ENCODE measurements at regions not wholly inside any gene's neighbourhood (a gene's known extent, or its start where the extent isn't known, plus 50 kb on each side); places are given as distances from the start of the nearest gene placed in this dataset.
"Not testable (repeated sequence)": the region's sequence is repeated elsewhere in the genome, so short reads cannot be mapped to it uniquely, and the experiment has no call there.

GRCh38 chr6:86423571-86423970 lies 513.8 kb upstream of the HTR1E start:
- DNase-seq (ENCODE audit: low spot score): no peak
- no peak for TF ChIP-seq CTCF (IDR thresholded peaks at IDR 0.05; ENCODE audit: extremely low read depth, missing control alignments)

GRCh38 chr6:86412057-86412456 lies 525.3 kb upstream of the HTR1E start:
- DNase-seq (ENCODE audit: low spot score): no peak
- no peak for TF ChIP-seq CTCF (IDR thresholded peaks at IDR 0.05; ENCODE audit: extremely low read depth, missing control alignments)

- no peak for DNase-seq (ENCODE audit: low spot score)
- TF ChIP-seq CTCF (IDR thresholded peaks at IDR 0.05; ENCODE audit: extremely low read depth, missing control alignments): no peak
Observed at GRCh38 chr6:86407128-86407527, 530.2 kb upstream of the HTR1E start.

GRCh38 chr6:86392850-86393249 lies 544.5 kb upstream of the HTR1E start:
- DNase-seq (ENCODE audit: low spot score): not testable (repeated sequence)

- no peak for DNase-seq (ENCODE audit: low spot score)
- no peak for TF ChIP-seq CTCF (IDR thresholded peaks at IDR 0.05; ENCODE audit: extremely low read depth, missing control alignments)
Observed at GRCh38 chr6:86380571-86381125, 556.7 kb upstream of the HTR1E start.

- no peak for TF ChIP-seq CTCF (IDR thresholded peaks at IDR 0.05; ENCODE audit: extremely low read depth, missing control alignments)
- DNase-seq (ENCODE audit: low spot score): no peak
Observed at GRCh38 chr6:86357877-86358276, 579.5 kb upstream of the HTR1E start.

GRCh38 chr6:86355271-86355670 lies 582.1 kb upstream of the HTR1E start:
- TF ChIP-seq CTCF (IDR thresholded peaks at IDR 0.05; ENCODE audit: extremely low read depth, missing control alignments): no peak
- DNase-seq (ENCODE audit: low spot score): no peak

GRCh38 chr6:86331919-86332318 lies 605.4 kb upstream of the HTR1E start:
- no peak for DNase-seq (ENCODE audit: low spot score)
- TF ChIP-seq CTCF (IDR thresholded peaks at IDR 0.05; ENCODE audit: extremely low read depth, missing control alignments): no peak

All from GM20000 (cell line).